Activated CD4-positive, alpha-beta T cell treated with anti-CD3 and anti-CD28 coated beads, Interleukin-2, amount 50 U/mL, for 4 hours (primary cell): ENCODE measurements at regions not wholly inside any gene's neighbourhood (a gene's known extent, or its start where the extent isn't known, plus 50 kb on each side); places are given as distances from the start of the nearest gene placed in this dataset.

Experiments used
- DNase-seq, 2 experiments: peaks; one replicate each; pipeline ENCODE4 v3.0.0-alpha.2; 2020

DNA sequence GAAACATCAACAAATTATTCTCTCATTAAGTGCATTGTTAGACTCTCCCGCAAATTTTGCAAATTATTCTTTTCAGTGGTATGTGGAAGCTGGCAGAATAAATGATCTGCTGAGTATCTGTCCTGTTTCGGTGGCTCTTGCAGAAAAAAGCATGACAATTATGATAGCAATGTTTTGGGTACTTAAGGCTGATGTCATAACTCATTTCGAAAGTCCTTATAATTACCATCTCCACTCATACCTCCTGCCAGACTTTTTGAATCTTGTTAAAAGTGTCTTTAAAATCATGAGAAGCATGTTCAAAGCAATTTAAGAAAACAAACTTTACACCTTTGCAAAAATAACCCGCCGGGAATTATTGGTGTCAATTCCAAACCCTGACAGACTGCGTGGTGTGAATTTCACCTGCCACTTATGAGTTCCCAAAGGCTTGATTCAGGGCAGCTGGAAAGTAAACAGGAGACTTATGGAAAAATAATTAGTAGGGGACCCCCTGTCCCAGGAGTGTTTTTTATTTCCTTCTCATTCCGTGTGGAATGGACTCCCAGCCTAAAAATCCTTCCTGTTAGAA is 87.6 kb upstream of the E2F3 start:
- DNase-seq = no peak

GRCh38 chr6:20314866-20315845 is 86.5 kb upstream of the E2F3 start:
- DNase-seq = no peak

DNA sequence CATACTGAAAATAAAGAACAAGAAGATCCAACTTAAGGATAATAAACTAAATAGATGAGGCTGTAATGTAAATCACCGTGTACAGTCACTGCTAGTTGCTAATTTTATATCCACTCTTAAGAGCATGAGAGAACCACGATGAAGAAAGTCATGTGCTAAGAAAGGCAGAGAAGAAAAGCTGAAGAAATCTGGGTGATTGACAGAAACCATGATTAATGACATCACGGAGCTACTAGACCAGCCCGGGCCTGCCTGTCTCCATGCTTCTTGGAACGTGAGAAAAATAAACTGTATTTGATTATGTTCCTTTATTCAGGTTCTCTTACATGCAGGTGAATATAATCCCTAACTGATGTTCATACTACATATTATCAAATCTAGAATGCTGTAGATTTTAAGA is 84.2 kb upstream of the E2F3 start:
- DNase-seq = no peak

GRCh38 chr6:20318851-20319387 is 82.8 kb upstream of the E2F3 start:
- DNase-seq = no peak

GRCh38 chr6:20319520-20320357 is 81.9 kb upstream of the E2F3 start:
- peak; percentile 64 to 66 for DNase-seq

- no peak for DNase-seq
Observed at GRCh38 chr6:20325641-20326421, 75.8 kb upstream of the E2F3 start.

GRCh38 chr6:20326422-20326728 is 75.3 kb upstream of the E2F3 start:
- no peak for DNase-seq

DNA sequence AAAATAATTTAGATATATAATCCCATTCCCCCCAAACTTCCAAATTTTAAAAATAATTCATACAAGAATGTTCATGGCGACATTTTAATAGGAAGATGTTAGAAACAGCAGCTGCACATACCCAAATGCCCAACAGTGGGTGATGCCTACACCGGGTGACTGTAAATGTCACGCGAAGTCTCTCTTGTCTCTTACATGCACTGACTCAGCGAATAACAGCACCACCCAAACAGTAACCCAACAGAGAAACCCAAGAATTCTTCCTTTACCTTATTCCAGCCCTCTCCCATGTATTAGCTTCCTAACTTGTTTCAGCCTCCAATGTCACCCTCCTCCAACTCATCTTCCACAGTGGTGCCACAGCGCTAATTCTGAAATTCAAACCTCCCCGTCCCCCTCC is 74.5 kb upstream of the E2F3 start:
- no peak for DNase-seq

DNA sequence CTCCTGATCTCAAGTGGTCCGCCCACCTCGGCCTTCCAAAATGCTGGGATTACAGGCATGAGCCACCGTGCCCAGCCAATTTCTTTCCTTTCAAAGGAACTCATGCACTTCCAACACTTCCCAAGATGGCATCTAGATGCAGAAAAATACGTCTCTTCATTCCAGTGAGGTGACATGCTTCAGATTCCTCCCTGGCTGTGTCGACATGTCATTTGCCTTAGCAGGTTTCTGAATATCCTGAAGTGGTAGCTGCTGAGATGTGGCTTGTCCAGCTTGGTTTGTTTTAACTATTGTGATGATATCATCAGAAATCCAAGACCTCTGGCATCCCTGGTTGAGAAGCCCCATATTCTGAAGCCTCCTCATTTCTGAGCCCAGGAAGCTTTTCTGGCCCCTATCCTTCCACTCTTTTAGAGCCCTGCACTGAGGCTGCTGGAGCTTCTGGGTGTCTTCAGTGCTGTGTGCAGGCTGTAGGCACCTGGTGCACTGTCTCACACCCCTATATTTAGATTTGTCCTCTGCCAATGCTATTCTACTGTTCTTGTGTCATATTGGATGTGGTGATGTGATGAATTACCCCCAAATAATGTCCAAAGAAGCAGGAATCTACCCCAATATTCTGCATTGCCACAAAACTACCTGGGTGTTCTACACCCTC is 73.3 kb upstream of the E2F3 start:
- no peak for DNase-seq

- no peak for DNase-seq
Observed at GRCh38 chr6:20328924-20329300, 72.8 kb upstream of the E2F3 start.

GRCh38 chr6:20331042-20331441 is 70.6 kb upstream of the E2F3 start:
- DNase-seq = no peak

GRCh38 chr6:20331625-20332024 is 70.1 kb upstream of the E2F3 start:
- DNase-seq = no peak

DNA sequence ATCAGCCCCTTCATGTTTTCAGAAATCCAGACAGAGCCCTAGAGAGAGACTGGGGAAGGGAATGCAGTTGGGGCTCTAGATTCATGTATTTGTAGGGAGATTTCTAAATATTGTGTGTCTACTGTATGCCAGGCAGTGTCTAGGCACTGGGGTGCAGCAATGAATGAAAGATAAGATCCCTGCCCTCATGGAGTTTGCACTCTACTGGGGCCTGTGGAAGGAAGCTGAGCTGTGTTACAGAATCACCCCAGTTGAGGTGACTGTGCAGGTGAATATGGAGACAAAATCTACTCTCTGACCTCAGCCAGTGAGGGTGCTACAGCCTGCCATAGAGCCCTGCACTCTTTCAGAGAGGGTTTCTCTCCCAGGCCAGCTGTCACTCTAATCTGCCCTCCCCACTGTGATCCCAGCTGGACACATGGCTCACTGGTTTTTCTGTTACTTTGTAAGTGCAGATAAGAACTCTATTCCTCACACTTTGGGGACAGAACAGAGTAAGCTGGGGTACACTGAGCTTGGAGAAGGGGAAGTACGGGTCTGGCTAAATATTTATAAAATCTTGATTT is 69.2 kb upstream of the E2F3 start:
- no peak for DNase-seq

- DNase-seq = no peak
Observed at GRCh38 chr6:20333721-20334269, 67.9 kb upstream of the E2F3 start.

- no peak for DNase-seq
Observed at GRCh38 chr6:20334334-20334733, 67.3 kb upstream of the E2F3 start.

- DNase-seq = no peak
Observed at GRCh38 chr6:20334962-20335361, 66.7 kb upstream of the E2F3 start.

- DNase-seq = no peak
Observed at GRCh38 chr6:20335872-20336271, 65.8 kb upstream of the E2F3 start.

- no peak for DNase-seq
Observed at GRCh38 chr6:20338156-20338555, 63.5 kb upstream of the E2F3 start.

- DNase-seq = no peak
Observed at GRCh38 chr6:20340068-20340848, 61.4 kb upstream of the E2F3 start.

- DNase-seq = no peak
Observed at GRCh38 chr6:20341096-20341495, 60.6 kb upstream of the E2F3 start.

DNA sequence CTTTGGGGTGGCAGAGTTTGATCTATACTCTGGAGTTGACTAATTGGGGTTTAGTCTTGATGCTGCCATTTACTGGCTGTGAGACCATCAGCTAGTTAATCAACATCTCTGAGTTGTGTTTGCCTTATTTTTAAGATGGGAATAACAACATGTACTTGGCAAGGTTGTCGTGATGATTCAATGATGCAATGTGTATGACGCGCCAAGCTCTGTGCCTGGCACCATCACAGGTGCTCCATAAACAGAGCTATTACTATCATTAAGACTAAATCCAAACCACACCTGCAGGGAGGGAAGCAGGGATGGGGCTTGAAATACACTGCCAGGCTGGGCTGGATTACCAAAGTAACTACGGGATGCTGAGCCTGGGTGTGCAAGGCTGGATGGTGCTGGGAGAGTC is 60.1 kb upstream of the E2F3 start:
- DNase-seq = no peak
